OCI-LY7 (cell line): ENCODE measurements at regions not wholly inside any gene's neighbourhood (a gene's known extent, or its start where the extent isn't known, plus 50 kb on each side); places are given as distances from the start of the nearest gene placed in this dataset.

ENCODE experiments used
- BruUV-seq: library from RNA; stranded (reverse); fragments of 400-500 nt; replicated peaks from 2 replicates; lab custom pipeline; 2021; lab: Mats Ljungman, UMichigan
- CTCF ChIA-PET: fragments of 300-600 bp; sonication (Branson Sonifier 250); formaldehyde crosslinking; loops from one replicate; lab custom pipeline; 2022; ENCODE audit warnings: antibody characterized with exemption; ENCODE audit not compliant: unreplicated experiment; lab: Charles Lee
- POLR2A ChIA-PET: fragments of 300-600 bp; sonication (Branson Sonifier 250); formaldehyde crosslinking; loops from one replicate; lab custom pipeline; 2022; ENCODE audit warnings: antibody characterized with exemption; lab: Charles Lee
- DNase-seq: peaks from one replicate; pipeline ENCODE4 v3.0.0-alpha.2; 2015; ENCODE audit warnings: low spot score
- H2AFZ ChIP-seq: fragments of 200-600 bp; sonication (generic), shearing (Covaris generic); 2 replicates; pipeline ENCODE4 v1.6.1; 2014; ENCODE audit warnings: mild to moderate bottlenecking, antibody characterized with exemption, low read length, moderate library complexity
- H3K27ac ChIP-seq: fragments of 200-600 bp; sonication (generic); 2 replicates; pipeline ENCODE4 v1.5.1; 2014; ENCODE audit warnings: mixed run types, low read depth, mild to moderate bottlenecking, moderate library complexity, low read length, inconsistent platforms; ENCODE audit not compliant: poor library complexity, severe bottlenecking
- H3K36me3 ChIP-seq: fragments of 200-600 bp; sonication (generic); 2 replicates; pipeline ENCODE4 v1.6.1; 2014; ENCODE audit warnings: mild to moderate bottlenecking, antibody characterized with exemption, low read length, moderate library complexity, mixed read lengths; ENCODE audit not compliant: insufficient read depth
- H3K4me1 ChIP-seq: fragments of 200-600 bp; sonication (generic); 2 replicates; pipeline ENCODE4 v1.5.1; 2014; ENCODE audit warnings: mild to moderate bottlenecking, low read length; ENCODE audit not compliant: insufficient read depth, poor library complexity, severe bottlenecking
- H3K4me2 ChIP-seq: fragments of 200-600 bp; sonication (generic); 2 replicates; pipeline ENCODE4 v1.6.1; 2014; ENCODE audit warnings: mild to moderate bottlenecking, low read length
- H3K4me3 ChIP-seq: fragments of 200-600 bp; sonication (generic); 2 replicates; pipeline ENCODE4 v1.5.1; 2014; ENCODE audit warnings: mild to moderate bottlenecking, low read depth, low read length; ENCODE audit not compliant: poor library complexity, severe bottlenecking
- H3K79me2 ChIP-seq: fragments of 200-600 bp; sonication (generic); 2 replicates; pipeline ENCODE4 v1.6.1; 2016; ENCODE audit warnings: low read depth, mild to moderate bottlenecking, low read length, moderate library complexity, mixed read lengths; ENCODE audit not compliant: insufficient read depth
- H3K9me2 ChIP-seq: fragments of 200-600 bp; sonication (generic); 2 replicates; pipeline ENCODE4 v1.6.1; 2016; ENCODE audit warnings: mild to moderate bottlenecking, low read length, mixed read lengths; ENCODE audit not compliant: insufficient read depth
- H3K9me3 ChIP-seq: fragments of 200-600 bp; sonication (generic); 2 replicates; pipeline ENCODE4 v1.6.1; 2014; ENCODE audit warnings: mild to moderate bottlenecking, mixed run types, low read length, mixed read lengths
- H4K20me1 ChIP-seq: fragments of 200-600 bp; sonication (generic); 2 replicates; pipeline ENCODE4 v1.6.1; 2014; ENCODE audit warnings: mild to moderate bottlenecking, antibody characterized with exemption, low read length, moderate library complexity, mixed read lengths; ENCODE audit not compliant: insufficient read depth
- CTCF ChIP-seq: fragments of 200-600 bp; sonication (generic); conservative IDR thresholded peaks from 2 replicates; pipeline ENCODE4 v1.5.1; 2014; ENCODE audit warnings: mild to moderate bottlenecking, antibody characterized with exemption, low read length, moderate library complexity, mixed read lengths
- EZH2phosphoT487 ChIP-seq: fragments of 200-600 bp; sonication (generic); IDR thresholded peaks from 2 replicates; pipeline ENCODE4 v1.6.1; 2018; ENCODE audit warnings: low read depth, borderline replicate concordance, mild to moderate bottlenecking, mixed run types, antibody characterized with exemption, low read length, moderate library complexity, mixed read lengths
- intact Hi-C: fragments of 100-400 bp; cut with micrococcal nuclease; formaldehyde crosslinking; loops from one replicate; pipeline ENCODE4 v1.10.0; 2022; ENCODE audit not compliant: unreplicated experiment

- no peaks in the 10 kb centered on the region for H3K9me3 ChIP-seq
- DNase-seq: no peak
- no peaks in the 10 kb centered on the region for H3K79me2 ChIP-seq
- H3K9me2 ChIP-seq: no peaks in the 10 kb centered on the region
- H3K36me3 ChIP-seq: no peaks in the 10 kb centered on the region
- CTCF ChIA-PET: no interaction called here
- POLR2A ChIA-PET: interaction anchor here (0.6 kb wide), 1 partner anchor 882 kb away, joined by 3 read pairs; no protein-coding TSS in a partner anchor
- no TSS peak for BruUV-seq
- intact Hi-C loops: no loop called here
- no peak overlapping the region for H3K4me2 ChIP-seq
- no peak overlapping the region for H3K27ac ChIP-seq
- H4K20me1 ChIP-seq: no peaks in the 10 kb centered on the region
- TF ChIP-seq CTCF (no peak), EZH2phosphoT487 (no peak)
- H3K4me3 ChIP-seq: no peak overlapping the region
- no peak overlapping the region for H2AFZ ChIP-seq
- H3K4me1 ChIP-seq: no peaks in the 10 kb centered on the region
Measured at GRCh38 chr3:150357923-150358607, 50.0 kb upstream of the TSC22D2 start.

- Histone ChIP-seq H3K4me3 (no peak overlapping the region), H3K36me3 (no peaks in the 10 kb centered on the region), H3K79me2 (no peaks in the 10 kb centered on the region), H4K20me1 (no peaks in the 10 kb centered on the region), H3K4me2 (no peak overlapping the region), H3K27ac (no peak overlapping the region), H3K9me3 (no peaks in the 10 kb centered on the region), H3K4me1 (no peaks in the 10 kb centered on the region), H3K9me2 (no peaks in the 10 kb centered on the region), H2AFZ (no peak overlapping the region)
- intact Hi-C loops: no loop called here
- no TSS peak for BruUV-seq
- ChIA-PET POLR2A (interaction anchor here (0.6 kb wide), 1 partner anchor 421 kb away, joined by 8 read pairs; no protein-coding TSS in a partner anchor), CTCF (no interaction called here)
- no peak for DNase-seq
- no peak for TF ChIP-seq CTCF
- TF ChIP-seq EZH2phosphoT487: no peak
Measured at GRCh38 chr3:150357140-150357539, 51.0 kb upstream of the TSC22D2 start.

GRCh38 chr3:150355574-150355973 is 52.5 kb upstream of the TSC22D2 start:
- no peaks in the 10 kb centered on the region for H3K79me2 ChIP-seq
- H3K4me1 ChIP-seq: no peaks in the 10 kb centered on the region
- H3K4me2 ChIP-seq: no peak overlapping the region
- H3K9me2 ChIP-seq: no peaks in the 10 kb centered on the region
- intact Hi-C loops: no loop called here
- TF ChIP-seq CTCF: no peak
- TF ChIP-seq EZH2phosphoT487: no peak
- no peak overlapping the region for H3K27ac ChIP-seq
- ChIA-PET POLR2A (interaction anchor here (1.0 kb wide), 1 partner anchor 22 kb away, joined by 4 read pairs; no protein-coding TSS in a partner anchor), CTCF (no interaction called here)
- no peaks in the 10 kb centered on the region for H3K9me3 ChIP-seq
- no TSS peak for BruUV-seq
- H4K20me1 ChIP-seq: no peaks in the 10 kb centered on the region
- H3K4me3 ChIP-seq: no peak overlapping the region
- no peak for DNase-seq
- no peak overlapping the region for H2AFZ ChIP-seq
- no peaks in the 10 kb centered on the region for H3K36me3 ChIP-seq
